Fibroblast of lung (primary cell): ENCODE measurements at regions not wholly inside any gene's neighbourhood (a gene's known extent, or its start where the extent isn't known, plus 50 kb on each side); places are given as distances from the start of the nearest gene placed in this dataset.

Experiments used
- DNase-seq, 2 donors: peaks; one replicate each; pipeline versions ENCODE4 v3.0.0 to v3.0.0-alpha.2; 2010; ENCODE audit warnings: low read depth in 2 of 2
- H2AFZ ChIP-seq: 2 replicates; pipeline ENCODE4 v1.5.1; 2012; ENCODE audit warnings: low read length, control low read depth, inconsistent platforms
- H3K27ac ChIP-seq: 2 replicates; pipeline ENCODE4 v1.5.1; 2011; ENCODE audit warnings: low read length, control low read depth; ENCODE audit not compliant: insufficient read depth
- H3K27me3 ChIP-seq: 2 replicates; pipeline ENCODE4 v1.5.1; 2011; ENCODE audit warnings: mild to moderate bottlenecking, low read length; ENCODE audit not compliant: control insufficient read depth, insufficient read depth
- H3K36me3 ChIP-seq: 2 replicates; pipeline ENCODE4 v1.5.1; 2011; ENCODE audit warnings: low read length; ENCODE audit not compliant: control insufficient read depth, insufficient read depth
- H3K4me1 ChIP-seq: 2 replicates; pipeline ENCODE4 v1.5.1; 2011; ENCODE audit warnings: low read length; ENCODE audit not compliant: control insufficient read depth, insufficient read depth; ENCODE audit errors: extremely low read depth
- H3K4me2 ChIP-seq: 2 replicates; pipeline ENCODE4 v1.5.1; 2011; ENCODE audit warnings: low read length, control low read depth; ENCODE audit not compliant: insufficient read depth; ENCODE audit errors: extremely low read depth
- H3K4me3 ChIP-seq, 4 experiments: fragments of 200-600 bp in 1 of 4; sonication (generic) in 1 of 4; replicated peaks in 1 of 4; 2 replicates each; pipeline ENCODE4 v1.5.1; 2011 to 2016; ENCODE audit warnings: low read length in 4 of 4, low read depth in 3 of 4, mild to moderate bottlenecking in 3 of 4, control low read depth in 2 of 4, inconsistent platforms in 1 of 4, mixed read lengths in 1 of 4; ENCODE audit not compliant: insufficient read depth in 1 of 4; ENCODE audit errors: control extremely low read depth in 1 of 4
- H3K79me2 ChIP-seq: 2 replicates; pipeline ENCODE4 v1.5.1; 2012; ENCODE audit warnings: mild to moderate bottlenecking, low read length, inconsistent platforms; ENCODE audit not compliant: control insufficient read depth, insufficient read depth
- H3K9ac ChIP-seq: 2 replicates; pipeline ENCODE4 v1.5.1; 2011; ENCODE audit warnings: mild to moderate bottlenecking, low read length, control low read depth; ENCODE audit not compliant: insufficient read depth
- H3K9me3 ChIP-seq: 2 replicates; pipeline ENCODE4 v1.5.1; 2012; ENCODE audit warnings: low read depth, low read length; ENCODE audit not compliant: control insufficient read depth, insufficient read depth
- H4K20me1 ChIP-seq: 2 replicates; pipeline ENCODE4 v1.5.1; 2011; ENCODE audit warnings: low read length; ENCODE audit not compliant: control insufficient read depth, insufficient read depth; ENCODE audit errors: extremely low read depth
- CTCF ChIP-seq, 2 donors: IDR thresholded peaks in 1 of 2; conservative IDR thresholded peaks in 1 of 2; 1 replicate in 1 of 2; 2 replicates in 1 of 2; pipeline ENCODE4 v1.5.1; 2011 to 2012; ENCODE audit warnings: low read length in 2 of 2, control low read depth in 1 of 2, inconsistent platforms in 1 of 2, low read depth in 1 of 2, mild to moderate bottlenecking in 1 of 2
- EZH2 ChIP-seq: IDR thresholded peaks from 2 replicates; pipeline ENCODE4 v1.5.1; 2012; ENCODE audit warnings: low read length, control low read depth, mild to moderate bottlenecking; ENCODE audit errors: missing control alignments

GRCh38 chr13:31898378-31899071 lies 133.0 kb upstream of the FRY start:
- no peaks in the 10 kb centered on the region for H3K27me3 ChIP-seq
- TF ChIP-seq CTCF (conservative IDR thresholded peaks at IDR 0.05 in 1 of 2, IDR thresholded peaks at IDR 0.05 in 1 of 2; ENCODE audit: low read depth in 1 of 2, low read length in 2 of 2) (no peak), EZH2 (no peak)
- no peaks in the 10 kb centered on the region for H3K79me2 ChIP-seq
- H3K4me2 ChIP-seq = no peak overlapping the region
- no peaks in the 10 kb centered on the region for H3K4me1 ChIP-seq
- H2AFZ ChIP-seq = no peak overlapping the region
- no peak overlapping the region for H3K27ac ChIP-seq
- no peaks in the 10 kb centered on the region for H3K9me3 ChIP-seq
- no peaks in the 10 kb centered on the region for H3K36me3 ChIP-seq
- H4K20me1 ChIP-seq = no peaks in the 10 kb centered on the region
- H3K4me3 ChIP-seq = no peak overlapping the region
- no peak for DNase-seq
- H3K9ac ChIP-seq = no peak overlapping the region

GRCh38 chr13:31901985-31902384 lies 129.6 kb upstream of the FRY start:
- no peaks in the 10 kb centered on the region for H3K4me1 ChIP-seq
- H3K79me2 ChIP-seq = no peaks in the 10 kb centered on the region
- H3K9ac ChIP-seq = no peak overlapping the region
- H3K27me3 ChIP-seq = no peaks in the 10 kb centered on the region
- H3K9me3 ChIP-seq = no peaks in the 10 kb centered on the region
- no peak overlapping the region for H3K27ac ChIP-seq
- no peaks in the 10 kb centered on the region for H4K20me1 ChIP-seq
- H3K36me3 ChIP-seq = no peaks in the 10 kb centered on the region
- H2AFZ ChIP-seq = no peak overlapping the region
- TF ChIP-seq CTCF (conservative IDR thresholded peaks at IDR 0.05 in 1 of 2, IDR thresholded peaks at IDR 0.05 in 1 of 2; ENCODE audit: low read depth in 1 of 2, low read length in 2 of 2) = no peak
- no peak for TF ChIP-seq EZH2
- DNase-seq = no peak
- no peak overlapping the region for H3K4me2 ChIP-seq
- H3K4me3 ChIP-seq = no peak overlapping the region

DNA sequence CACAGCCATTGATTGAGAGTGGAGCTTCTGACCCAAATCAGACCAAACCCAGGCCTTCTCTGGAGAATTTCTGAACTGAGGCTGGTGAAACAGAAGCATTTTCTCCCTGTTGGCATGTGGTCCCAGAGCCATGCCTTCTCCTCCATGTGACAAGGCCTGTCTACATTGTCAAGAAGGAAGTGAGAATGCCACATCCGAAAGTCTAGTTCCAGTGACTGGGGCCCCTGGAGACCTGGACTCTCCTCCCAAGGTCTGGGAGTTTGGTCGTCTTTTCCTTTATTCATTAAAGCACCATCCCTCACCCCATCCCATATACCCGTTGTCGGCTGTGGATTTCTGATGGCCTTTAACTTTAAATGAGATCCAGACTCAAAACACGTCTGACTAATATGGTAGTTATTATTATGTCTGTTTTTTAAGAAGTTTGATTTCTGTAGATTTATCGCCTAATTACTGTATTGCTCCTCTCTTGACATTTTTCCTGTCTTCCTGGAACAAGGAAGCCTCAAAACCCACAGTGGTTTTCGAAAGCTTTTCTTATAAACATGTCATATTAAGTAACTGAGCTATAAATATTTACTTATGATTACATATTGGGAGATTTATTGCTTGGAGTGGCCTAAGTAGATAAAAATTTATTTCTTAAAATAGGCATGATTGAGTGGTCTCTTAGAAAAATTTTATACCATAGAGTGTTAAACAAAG lies 128.3 kb upstream of the FRY start:
- Histone ChIP-seq H3K27me3 (no peaks in the 10 kb centered on the region), H3K9ac (no peak overlapping the region), H3K4me2 (no peak overlapping the region), H4K20me1 (no peaks in the 10 kb centered on the region), H3K9me3 (no peaks in the 10 kb centered on the region), H3K4me1 (no peaks in the 10 kb centered on the region), H3K27ac (no peak overlapping the region), H3K79me2 (no peaks in the 10 kb centered on the region), H3K36me3 (no peaks in the 10 kb centered on the region), H2AFZ (no peak overlapping the region), H3K4me3 (no peak overlapping the region)
- TF ChIP-seq CTCF (conservative IDR thresholded peaks at IDR 0.05 in 1 of 2, IDR thresholded peaks at IDR 0.05 in 1 of 2; ENCODE audit: low read depth in 1 of 2, low read length in 2 of 2) (no peak), EZH2 (no peak)
- DNase-seq = no peak
